ENCODE measurements at regions not wholly inside any gene's neighbourhood (a gene's known extent, or its start where the extent isn't known, plus 50 kb on each side); places are given as distances from the start of the nearest gene placed in this dataset.

DNA sequence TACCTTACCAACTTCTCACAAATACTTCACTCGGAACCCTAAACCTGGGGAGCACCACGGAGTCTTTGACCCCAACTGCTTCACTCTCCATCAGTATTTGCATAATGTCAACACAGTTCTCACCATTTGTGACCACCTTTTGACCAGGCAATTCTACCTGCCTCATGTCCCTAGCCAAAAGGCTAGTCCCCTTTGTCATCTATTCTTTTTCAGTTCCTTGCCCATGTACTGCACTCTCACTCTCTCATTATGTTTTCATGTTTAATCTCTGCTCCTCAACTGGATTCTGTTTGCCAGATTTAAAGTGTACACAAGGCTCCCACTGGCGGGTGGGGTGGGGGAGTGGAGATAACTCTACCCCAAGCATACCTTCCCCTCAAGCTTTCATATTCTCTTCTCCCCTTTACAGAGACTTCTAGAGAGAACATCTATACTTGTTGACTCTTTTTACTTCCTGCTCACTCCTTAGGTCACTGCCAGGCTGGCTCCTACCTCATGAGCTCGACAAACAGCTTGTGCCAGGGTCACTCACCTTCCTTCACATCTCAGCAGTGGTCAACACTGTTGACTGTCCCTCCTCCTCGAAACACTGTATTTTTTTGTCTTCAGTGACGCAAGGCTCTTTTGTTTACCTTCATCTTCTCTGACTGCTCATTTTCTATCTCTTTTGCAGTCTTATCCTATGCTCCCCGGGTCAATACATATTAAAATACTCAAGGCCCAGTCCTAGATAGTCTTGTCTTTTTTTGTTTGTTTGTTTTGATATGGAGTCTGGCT lies 88.7 kb upstream of the MAP4K3 start:
- TF ChIP-seq ZFX (IDR thresholded peaks at IDR 0.05; ENCODE audit: borderline replicate concordance) = no peak
- H3K27ac ChIP-seq = no peak overlapping the region

DNA sequence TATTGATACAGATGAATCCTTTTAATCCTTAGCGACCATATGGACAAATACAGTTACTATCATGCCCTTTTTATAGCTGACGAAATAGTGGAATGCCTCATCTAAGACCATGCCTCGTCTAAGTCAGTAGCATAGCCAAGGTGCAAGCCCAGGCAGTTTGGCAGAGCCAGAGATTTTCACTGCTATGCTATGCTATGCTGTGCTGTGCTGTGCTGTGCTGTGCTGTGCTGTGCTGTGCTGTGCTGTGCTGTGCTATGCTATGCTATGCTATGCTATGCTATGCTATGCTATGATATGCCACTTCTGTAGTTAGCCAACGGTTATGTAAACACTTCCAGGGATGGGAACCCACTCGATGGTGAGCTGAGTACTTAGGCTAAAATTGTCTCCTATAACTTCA lies 91.6 kb upstream of the MAP4K3 start:
- no peak for TF ChIP-seq ZFX (IDR thresholded peaks at IDR 0.05; ENCODE audit: borderline replicate concordance)
- TF ChIP-seq, protein P1, sequence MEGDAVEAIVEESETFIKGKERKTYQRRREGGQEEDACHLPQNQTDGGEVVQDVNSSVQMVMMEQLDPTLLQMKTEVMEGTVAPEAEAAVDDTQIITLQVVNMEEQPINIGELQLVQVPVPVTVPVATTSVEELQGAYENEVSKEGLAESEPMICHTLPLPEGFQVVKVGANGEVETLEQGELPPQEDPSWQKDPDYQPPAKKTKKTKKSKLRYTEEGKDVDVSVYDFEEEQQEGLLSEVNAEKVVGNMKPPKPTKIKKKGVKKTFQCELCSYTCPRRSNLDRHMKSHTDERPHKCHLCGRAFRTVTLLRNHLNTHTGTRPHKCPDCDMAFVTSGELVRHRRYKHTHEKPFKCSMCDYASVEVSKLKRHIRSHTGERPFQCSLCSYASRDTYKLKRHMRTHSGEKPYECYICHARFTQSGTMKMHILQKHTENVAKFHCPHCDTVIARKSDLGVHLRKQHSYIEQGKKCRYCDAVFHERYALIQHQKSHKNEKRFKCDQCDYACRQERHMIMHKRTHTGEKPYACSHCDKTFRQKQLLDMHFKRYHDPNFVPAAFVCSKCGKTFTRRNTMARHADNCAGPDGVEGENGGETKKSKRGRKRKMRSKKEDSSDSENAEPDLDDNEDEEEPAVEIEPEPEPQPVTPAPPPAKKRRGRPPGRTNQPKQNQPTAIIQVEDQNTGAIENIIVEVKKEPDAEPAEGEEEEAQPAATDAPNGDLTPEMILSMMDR (IDR thresholded peaks at IDR 0.05) = no peak
- H3K27ac ChIP-seq = no peak overlapping the region

DNA sequence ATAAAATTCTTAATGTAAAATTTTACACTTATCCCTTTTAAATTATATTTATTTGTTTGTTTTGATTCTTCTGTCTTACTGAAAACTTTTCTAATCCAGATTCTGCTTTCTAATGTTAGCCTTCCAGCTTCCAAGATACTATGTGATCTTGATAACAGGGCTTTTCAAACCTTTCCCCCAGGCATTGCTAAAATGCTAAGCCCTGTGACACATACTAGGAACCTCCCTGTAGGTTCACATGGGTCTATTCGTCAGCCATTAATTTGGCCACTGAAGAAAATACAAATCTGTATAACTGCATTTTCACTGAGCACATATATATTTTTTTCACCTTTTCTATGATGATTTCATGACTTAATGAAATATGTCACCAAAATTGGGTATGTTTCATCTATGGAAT lies 92.8 kb upstream of the MAP4K3 start:
- no peak overlapping the region for H3K27ac ChIP-seq
- TF ChIP-seq, protein P1 (IDR thresholded peaks at IDR 0.05) = no peak
- TF ChIP-seq ZFX (IDR thresholded peaks at IDR 0.05; ENCODE audit: borderline replicate concordance) = no peak

DNA sequence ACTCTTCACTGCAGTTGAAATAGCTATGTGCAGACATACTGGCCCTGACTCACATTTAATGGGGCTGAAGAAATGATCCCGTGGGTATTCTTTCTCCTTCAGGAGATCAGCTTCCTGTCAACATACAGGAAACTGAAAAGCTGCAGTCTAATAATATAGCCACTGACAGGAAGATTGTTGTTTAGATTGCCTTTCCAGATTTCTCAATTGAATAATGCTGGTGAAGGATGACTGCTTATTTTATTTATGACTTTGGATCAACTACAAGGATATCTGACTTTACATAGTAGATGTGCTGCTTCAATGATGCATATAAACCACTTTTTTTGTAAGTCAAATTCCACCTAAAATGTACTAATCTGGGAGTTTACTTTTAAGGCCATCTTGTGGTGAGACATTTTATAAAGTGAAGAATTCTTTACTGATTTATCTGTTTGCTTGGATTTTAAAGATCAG lies 93.4 kb upstream of the MAP4K3 start:
- H3K27ac ChIP-seq = no peak overlapping the region
- TF ChIP-seq, protein P1 (IDR thresholded peaks at IDR 0.05) = no peak
- no peak for TF ChIP-seq ZFX (IDR thresholded peaks at IDR 0.05; ENCODE audit: borderline replicate concordance)

DNA sequence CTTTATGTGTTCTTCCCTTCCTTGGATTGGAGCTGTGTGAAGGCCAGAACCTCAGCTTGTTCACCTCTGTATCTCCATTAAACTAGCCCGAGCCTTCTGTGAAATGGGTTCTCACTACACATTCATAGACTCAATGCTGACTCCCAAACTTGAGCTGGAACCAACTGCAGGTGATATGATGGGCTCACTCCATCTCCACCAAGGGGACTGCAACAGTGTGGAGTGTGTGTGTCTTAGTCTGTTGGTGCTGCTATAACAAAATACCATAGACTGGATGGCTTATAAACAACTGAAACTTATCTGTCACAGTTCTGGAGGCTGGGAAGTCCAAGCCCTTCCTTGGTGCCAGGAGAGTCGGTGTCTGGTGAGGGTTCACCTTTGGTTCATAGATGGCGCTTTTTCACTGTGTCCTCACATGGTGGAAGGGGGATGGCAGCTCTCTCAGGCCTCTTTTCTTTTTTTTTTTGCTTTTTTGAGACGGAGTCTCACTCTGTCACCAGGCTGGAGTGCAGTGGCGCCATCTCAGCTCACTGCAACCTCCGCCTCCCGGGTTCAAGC lies 94.2 kb upstream of the MAP4K3 start:
- TF ChIP-seq, protein P1 (IDR thresholded peaks at IDR 0.05) = no peak
- TF ChIP-seq ZFX (IDR thresholded peaks at IDR 0.05; ENCODE audit: borderline replicate concordance) = no peak
- no peak overlapping the region for H3K27ac ChIP-seq

DNA sequence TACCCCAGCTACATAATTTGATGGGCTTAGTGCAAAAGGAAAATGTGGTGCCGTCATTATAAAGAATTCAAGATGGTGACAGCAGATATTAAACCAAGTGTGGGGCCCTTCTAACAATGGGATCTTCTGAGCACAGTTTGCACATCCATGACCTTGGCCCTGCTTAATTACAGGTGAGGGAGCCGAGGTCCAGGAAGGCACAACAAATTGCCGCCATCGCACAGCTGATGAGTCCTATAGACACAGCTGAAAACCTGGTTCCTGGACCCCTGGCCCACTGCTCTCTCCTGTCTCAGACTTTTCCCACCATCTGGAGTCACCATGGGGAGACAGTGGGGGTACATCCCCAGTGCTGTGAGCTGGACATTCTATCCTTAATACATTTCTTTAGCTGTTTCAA lies 95.8 kb upstream of the MAP4K3 start:
- H3K27ac ChIP-seq = no peak overlapping the region
- no peak for TF ChIP-seq ZFX (IDR thresholded peaks at IDR 0.05; ENCODE audit: borderline replicate concordance)
- TF ChIP-seq, protein P1 (IDR thresholded peaks at IDR 0.05) = no peak

DNA sequence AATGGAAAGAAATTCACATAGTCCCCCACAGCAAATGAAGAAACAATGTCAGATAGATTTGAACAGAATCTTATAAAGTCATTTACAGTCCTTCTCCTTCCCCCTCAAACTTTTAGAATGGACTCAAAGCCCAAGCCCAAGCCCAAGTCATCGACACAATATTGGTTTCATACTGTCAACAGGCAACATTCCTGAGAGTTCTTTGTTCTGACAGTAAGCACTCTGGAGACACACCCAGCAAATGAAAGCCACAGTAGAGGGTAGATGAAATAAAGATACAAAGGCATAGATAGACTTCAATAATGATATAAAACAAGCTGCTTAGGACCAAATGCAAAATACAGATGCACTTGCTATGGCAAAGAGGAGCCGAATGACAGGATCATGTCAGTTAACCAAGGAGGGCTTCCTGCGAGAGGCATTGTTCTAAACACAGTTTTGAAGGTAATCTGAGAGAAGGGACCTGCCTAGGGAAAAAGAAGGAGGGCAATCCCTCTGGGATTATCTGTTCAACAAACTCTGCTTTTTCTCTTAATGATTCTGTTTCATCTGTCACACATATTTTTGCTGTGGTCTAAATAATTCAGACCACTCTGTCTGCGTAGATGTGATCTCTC lies 97.1 kb upstream of the MAP4K3 start:
- no peak for TF ChIP-seq ZFX (IDR thresholded peaks at IDR 0.05; ENCODE audit: borderline replicate concordance)
- TF ChIP-seq, protein P1 (IDR thresholded peaks at IDR 0.05) = no peak
- no peak overlapping the region for H3K27ac ChIP-seq

Measured in 22Rv1 (cell line).